Right atrium auricular region (tissue), 2 donors: ENCODE measurements at regions not wholly inside any gene's neighbourhood (a gene's known extent, or its start where the extent isn't known, plus 50 kb on each side); places are given as distances from the start of the nearest gene placed in this dataset.
"Not testable (repeated sequence)": the region's sequence is repeated elsewhere in the genome, so short reads cannot be mapped to it uniquely, and the experiment has no call there.

Source experiments
- DNase-seq: peaks from one replicate; pipeline ENCODE4 v3.0.0-alpha.2; 2019; ENCODE audit warnings: low spot score
- H3K27ac ChIP-seq, 2 donors: fragments of 200-600 bp; sonication (generic); 1 replicate in 1 of 2; 2 replicates in 1 of 2; pipeline ENCODE4 v1.5.1; 2016 to 2019
- H3K27me3 ChIP-seq, 2 donors: fragments of 200-600 bp; sonication (generic); one replicate each; pipeline versions ENCODE4 v1.5.1 to v1.6.0; 2017 to 2019
- H3K36me3 ChIP-seq: fragments of 200-600 bp; sonication (generic); one replicate; pipeline ENCODE4 v1.5.1; 2016
- H3K4me1 ChIP-seq, 2 donors: fragments of 200-600 bp; sonication (generic); one replicate each; pipeline versions ENCODE4 v1.5.1 to v1.6.0; 2017 to 2019
- H3K4me3 ChIP-seq, 2 donors: fragments of 200-600 bp; sonication (generic); 1 replicate in 1 of 2; 2 replicates in 1 of 2; pipeline ENCODE4 v1.5.1; 2017 to 2019; ENCODE audit warnings: mild to moderate bottlenecking in 1 of 2, moderate library complexity in 1 of 2
- H3K9me3 ChIP-seq, 2 donors: fragments of 200-600 bp; sonication (generic); one replicate each; pipeline ENCODE4 v1.5.1; 2019
- TF ChIP-seq, protein P1 (sequence below), 2 donors: fragments of 200-600 bp; sonication (generic); IDR thresholded peaks; one replicate each; pipeline ENCODE4 v1.5.1; 2019; ENCODE audit warnings: antibody characterized with exemption in 2 of 2

DNA sequence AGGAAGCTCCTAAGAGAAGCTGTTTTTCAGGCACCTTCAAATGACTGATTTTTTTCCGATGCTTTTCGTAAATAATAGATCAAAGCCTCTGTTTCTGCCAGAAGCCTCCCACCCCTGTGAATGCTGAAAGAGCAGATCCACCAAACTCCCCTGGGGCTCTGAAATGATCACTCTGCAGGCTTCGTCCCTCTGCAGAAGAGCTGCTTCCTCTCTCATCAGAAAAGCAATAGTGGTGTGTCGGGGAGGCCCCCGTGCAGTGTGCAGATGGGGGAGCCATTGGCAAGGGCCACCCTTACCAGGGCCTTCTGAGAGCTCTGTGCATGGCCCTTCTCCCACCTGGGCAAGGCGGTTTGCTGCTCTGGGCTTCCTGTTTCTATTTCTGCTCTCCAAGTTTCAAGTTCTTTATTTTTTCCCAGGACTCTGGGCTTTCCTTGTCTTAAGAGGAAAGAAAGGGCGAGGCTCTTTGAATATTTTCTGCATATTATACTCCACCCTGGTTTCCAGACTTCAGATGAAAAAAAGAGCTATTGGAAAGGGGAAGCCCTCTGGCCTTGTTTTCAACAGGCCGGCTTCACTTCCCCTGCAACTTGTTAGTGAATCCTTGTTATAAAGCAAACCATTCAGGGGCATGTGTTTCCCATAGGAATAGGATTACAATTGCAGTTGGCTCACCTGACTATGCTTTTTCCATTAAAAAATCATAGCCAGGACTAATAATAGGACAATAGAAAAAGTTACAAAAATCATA lies 155.2 kb downstream of the TTLL2 start:
- Histone ChIP-seq H3K27ac (peak overlapping the region in 1 of 2 donors; percentile 1), H3K36me3 (no peaks in the 10 kb centered on the region), H3K9me3 (no peaks in the 10 kb centered on the region), H3K4me3 (no peak overlapping the region), H3K27me3 (no peaks in the 10 kb centered on the region), H3K4me1 (peaks cover 0 to 13% of the 10 kb centered on the region in 2 donors)
- TF ChIP-seq, protein P1, sequence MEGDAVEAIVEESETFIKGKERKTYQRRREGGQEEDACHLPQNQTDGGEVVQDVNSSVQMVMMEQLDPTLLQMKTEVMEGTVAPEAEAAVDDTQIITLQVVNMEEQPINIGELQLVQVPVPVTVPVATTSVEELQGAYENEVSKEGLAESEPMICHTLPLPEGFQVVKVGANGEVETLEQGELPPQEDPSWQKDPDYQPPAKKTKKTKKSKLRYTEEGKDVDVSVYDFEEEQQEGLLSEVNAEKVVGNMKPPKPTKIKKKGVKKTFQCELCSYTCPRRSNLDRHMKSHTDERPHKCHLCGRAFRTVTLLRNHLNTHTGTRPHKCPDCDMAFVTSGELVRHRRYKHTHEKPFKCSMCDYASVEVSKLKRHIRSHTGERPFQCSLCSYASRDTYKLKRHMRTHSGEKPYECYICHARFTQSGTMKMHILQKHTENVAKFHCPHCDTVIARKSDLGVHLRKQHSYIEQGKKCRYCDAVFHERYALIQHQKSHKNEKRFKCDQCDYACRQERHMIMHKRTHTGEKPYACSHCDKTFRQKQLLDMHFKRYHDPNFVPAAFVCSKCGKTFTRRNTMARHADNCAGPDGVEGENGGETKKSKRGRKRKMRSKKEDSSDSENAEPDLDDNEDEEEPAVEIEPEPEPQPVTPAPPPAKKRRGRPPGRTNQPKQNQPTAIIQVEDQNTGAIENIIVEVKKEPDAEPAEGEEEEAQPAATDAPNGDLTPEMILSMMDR (IDR thresholded peaks at IDR 0.05), result no peak
- DNase-seq, result no peak

DNA sequence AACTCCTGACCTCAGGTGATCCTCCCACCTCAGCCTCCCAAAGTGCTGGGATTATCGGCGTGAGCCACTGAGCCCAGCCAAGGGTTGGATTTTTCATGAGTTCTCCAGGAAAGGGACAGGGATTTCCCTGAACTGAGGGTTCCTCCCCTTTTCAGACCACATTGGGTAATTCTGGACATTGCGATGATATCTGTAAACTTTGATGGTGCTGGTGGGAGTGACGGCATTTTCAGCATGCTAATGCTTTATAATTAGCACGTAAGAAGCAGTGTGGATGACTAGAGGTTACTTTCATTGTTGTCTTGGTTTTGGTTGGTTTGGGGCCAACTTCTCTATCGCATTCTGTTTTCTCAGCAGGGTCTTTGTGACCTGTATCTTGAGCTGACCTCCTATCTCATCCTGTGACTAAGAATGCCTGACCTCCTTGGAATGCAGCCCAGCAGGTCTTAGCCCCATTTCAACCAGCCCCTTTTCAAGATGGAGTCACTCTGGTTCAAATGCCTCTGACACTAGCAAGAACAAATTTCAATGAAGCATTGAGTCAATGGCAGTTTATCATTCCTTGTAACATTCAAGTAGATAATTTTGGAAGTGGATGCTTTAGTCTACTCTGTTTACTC lies 156.5 kb downstream of the TTLL2 start:
- TF ChIP-seq, protein P1 (IDR thresholded peaks at IDR 0.05), result no peak
- H3K36me3 ChIP-seq, result no peaks in the 10 kb centered on the region
- H3K27me3 ChIP-seq, result no peaks in the 10 kb centered on the region
- no peak overlapping the region for H3K4me3 ChIP-seq
- H3K4me1 ChIP-seq, result peaks cover 0 to 13% of the 10 kb centered on the region in 2 donors
- no peak overlapping the region for H3K27ac ChIP-seq
- H3K9me3 ChIP-seq, result no peaks in the 10 kb centered on the region
- no peak for DNase-seq

DNA sequence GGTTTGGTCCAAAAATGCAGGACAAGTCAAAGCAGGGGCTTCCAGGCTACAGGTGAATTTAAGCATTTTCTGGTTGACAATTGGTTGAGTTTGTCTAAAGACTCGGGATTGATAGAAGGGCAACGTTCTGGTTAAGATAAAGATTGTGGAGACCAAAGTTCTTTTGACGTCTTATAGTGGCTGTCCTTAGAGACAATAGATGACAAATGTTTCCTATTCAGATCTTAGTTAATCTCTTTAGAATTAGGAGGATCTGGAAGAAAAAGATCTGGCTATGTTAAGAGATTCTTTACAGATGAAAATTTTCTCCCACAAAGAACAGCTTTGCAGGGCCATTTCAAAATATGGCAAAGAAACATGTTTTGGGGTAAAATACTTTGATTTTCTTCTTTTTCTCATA lies 157.9 kb downstream of the TTLL2 start:
- DNase-seq, H3K27me3 ChIP-seq, H3K36me3 ChIP-seq, H3K27ac ChIP-seq, H3K4me3 ChIP-seq, H3K9me3 ChIP-seq: not testable (repeated sequence)
- H3K4me1 ChIP-seq, result peaks cover 0 to 13% of the 10 kb centered on the region in 2 donors

DNA sequence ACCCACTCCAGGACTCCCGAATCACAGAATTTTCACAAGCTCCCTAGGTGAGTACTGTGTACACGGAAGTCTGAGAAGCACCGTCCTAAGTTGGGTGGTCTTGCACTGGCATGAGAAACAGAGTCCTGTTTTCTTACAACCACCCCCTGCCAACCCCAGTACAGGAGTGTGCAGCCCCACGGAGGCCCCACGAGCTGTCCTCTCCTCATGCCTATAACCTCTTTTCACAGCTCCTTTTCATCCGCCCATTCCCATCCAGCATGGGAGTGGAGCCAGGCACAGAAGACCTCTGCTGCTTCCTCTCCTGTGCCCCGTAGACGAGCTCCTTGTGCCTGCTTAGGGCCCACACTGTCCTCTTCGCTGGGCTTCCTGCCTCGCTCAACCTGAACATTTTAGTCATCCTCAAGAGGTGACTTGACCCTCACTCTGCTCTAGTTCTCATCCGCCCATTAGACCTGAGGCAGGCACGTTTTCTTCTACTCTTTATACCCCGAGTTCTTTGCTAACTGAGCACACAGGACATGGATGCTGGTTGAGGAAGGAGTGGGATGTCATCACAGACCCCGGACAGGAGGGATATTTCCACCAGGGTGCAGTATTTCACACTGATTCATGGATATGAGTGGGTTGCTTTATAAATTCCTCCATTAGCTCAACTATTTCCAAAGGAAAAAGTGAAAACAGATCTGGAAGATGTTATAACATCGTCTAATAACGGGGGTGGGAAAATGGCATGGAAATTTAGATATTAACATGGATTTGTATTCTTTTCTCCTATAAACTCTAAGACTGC lies 160.5 kb downstream of the TTLL2 start:
- Histone ChIP-seq H3K36me3 (no peaks in the 10 kb centered on the region), H3K27ac (no peak overlapping the region)
- no peak for DNase-seq

DNA sequence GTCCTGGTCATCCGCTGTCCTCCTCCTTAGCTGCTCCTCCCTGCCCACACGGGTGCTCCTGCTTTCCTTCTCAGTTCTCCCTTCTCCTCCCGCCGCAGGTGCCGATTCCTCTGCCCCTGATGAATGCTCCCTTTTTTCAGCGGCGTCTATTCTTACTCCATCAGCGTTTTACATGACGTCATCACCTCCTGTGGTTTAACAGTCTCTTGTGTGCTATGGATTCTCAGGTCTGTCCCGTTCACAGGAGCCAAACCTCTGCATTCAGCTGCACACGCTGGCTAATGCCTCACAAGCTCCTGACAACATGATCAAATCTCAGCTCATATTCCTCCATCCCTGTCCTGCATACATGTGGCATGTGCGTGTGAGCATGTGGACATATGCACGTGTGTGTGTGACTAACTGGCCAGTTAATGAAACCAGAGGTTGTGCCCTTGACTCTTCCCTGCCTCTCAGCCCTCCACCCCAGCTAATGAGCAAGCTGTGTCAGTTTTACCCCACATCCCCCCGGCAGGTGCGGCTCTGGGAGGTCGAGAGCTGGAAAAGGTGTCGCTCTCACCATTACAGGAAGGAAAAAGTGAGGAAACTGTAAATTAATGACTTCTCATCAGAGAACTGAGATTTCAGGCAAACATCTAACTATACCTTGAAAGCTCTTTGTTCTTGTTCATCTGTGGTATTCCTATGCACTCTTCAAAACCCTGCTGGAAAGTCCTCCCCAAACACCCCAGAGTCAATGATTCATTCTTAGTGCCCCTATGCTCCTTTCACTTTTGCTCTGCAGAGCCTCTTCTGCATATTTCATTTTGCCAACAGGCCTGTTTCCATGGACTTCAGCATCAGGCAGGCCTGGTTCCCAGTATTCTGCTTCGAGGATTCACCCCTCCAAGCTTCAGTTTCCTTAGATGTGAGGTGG lies 163.1 kb downstream of the TTLL2 start:
- Histone ChIP-seq H3K9me3 (no peaks in the 10 kb centered on the region), H3K27ac (no peak overlapping the region), H3K4me1 (peaks cover 0 to 14% of the 10 kb centered on the region in 2 donors), H3K4me3 (no peak overlapping the region), H3K27me3 (no peaks in the 10 kb centered on the region), H3K36me3 (no peaks in the 10 kb centered on the region)
- DNase-seq, result no peak
- TF ChIP-seq, protein P1 (IDR thresholded peaks at IDR 0.05), result no peak

More for the DNA sequence above, 160.5 kb downstream of the TTLL2 start:
- Histone ChIP-seq H3K27me3 (no peaks in the 10 kb centered on the region), H3K4me3 (no peak overlapping the region), H3K9me3 (no peaks in the 10 kb centered on the region), H3K4me1 (peaks cover 0 to 4% of the 10 kb centered on the region in 2 donors)
- TF ChIP-seq, protein P1 (IDR thresholded peaks at IDR 0.05), result peak; percentile 25 to 69
